IMR-90 (cell line): ENCODE measurements at regions not wholly inside any gene's neighbourhood (a gene's known extent, or its start where the extent isn't known, plus 50 kb on each side); places are given as distances from the start of the nearest gene placed in this dataset.

Source experiments
- ATAC-seq: fragments of 200-7000 bp; cut with Tn5 transposase; 2 replicates; pipeline ENCODE4 v1.9.1; 2020; ENCODE audit warnings: low read depth, mild to moderate bottlenecking, moderate library complexity
- BruUV-seq: library from RNA; stranded (reverse); fragments of 400-500 nt; replicated peaks from 2 replicates; lab custom pipeline; 2021; lab: Mats Ljungman, UMichigan
- CTCF ChIA-PET: fragments of 300-600 bp; formaldehyde crosslinking; extraction: SDS; loops from one replicate; lab custom pipeline; 2021; ENCODE audit warnings: antibody characterized with exemption; lab: Yijun Ruan, JAX
- POLR2A ChIA-PET: fragments of 300-600 bp; sonication (Branson Sonifier 250); formaldehyde crosslinking; loops from one replicate; lab custom pipeline; 2022; ENCODE audit warnings: antibody characterized with exemption; ENCODE audit not compliant: unreplicated experiment; lab: Charles Lee
- DNase-seq: peaks from one replicate; pipeline ENCODE4 v3.0.0; 2013
- H2AFZ ChIP-seq: replicated peaks from 2 replicates; pipeline ENCODE3; 2013; ENCODE audit warnings: low read length, mild to moderate bottlenecking; ENCODE audit not compliant: poor library complexity
- H2AK5ac ChIP-seq: 2 replicates; pipeline ENCODE4 v1.6.1; 2013; ENCODE audit warnings: low read depth, low read length, inconsistent platforms
- H2AK9ac ChIP-seq: replicated peaks from 2 replicates; pipeline ENCODE3; 2013; ENCODE audit warnings: mild to moderate bottlenecking, low read depth, low read length, moderate library complexity; ENCODE audit not compliant: poor library complexity
- H2BK120ac ChIP-seq: 2 replicates; pipeline ENCODE4 v1.6.1; 2013; ENCODE audit warnings: low read depth, low read length, inconsistent platforms
- H2BK15ac ChIP-seq: 3 replicates; pipeline ENCODE4 v1.6.1; 2013; ENCODE audit warnings: low read depth, low read length, inconsistent platforms
- H2BK20ac ChIP-seq: 2 replicates; pipeline ENCODE4 v1.6.1; 2013; ENCODE audit warnings: low read depth, mild to moderate bottlenecking, inconsistent platforms, low read length, moderate library complexity
- H2BK5ac ChIP-seq: 2 replicates; pipeline ENCODE4 v1.6.1; 2013; ENCODE audit warnings: mild to moderate bottlenecking, low read depth, low read length, inconsistent platforms; ENCODE audit not compliant: poor library complexity, severe bottlenecking
- H3K14ac ChIP-seq: replicated peaks from 2 replicates; pipeline ENCODE4 v1.6.1; 2013; ENCODE audit warnings: low read depth, low read length, inconsistent platforms
- H3K18ac ChIP-seq: 2 replicates; pipeline ENCODE4 v1.6.1; 2013; ENCODE audit warnings: low read depth, low read length, control low read depth
- H3K23ac ChIP-seq: 2 replicates; pipeline ENCODE4 v1.6.1; 2013; ENCODE audit warnings: low read depth, low read length, inconsistent platforms
- H3K27ac ChIP-seq: 2 replicates; pipeline ENCODE4 v1.5.1; 2013; ENCODE audit warnings: mild to moderate bottlenecking, control low read depth, low read length; ENCODE audit not compliant: insufficient read depth
- H3K27me3 ChIP-seq: 2 replicates; pipeline ENCODE4 v1.6.1; 2013; ENCODE audit warnings: low read length; ENCODE audit not compliant: control insufficient read depth, insufficient read depth
- H3K36me3 ChIP-seq: 2 replicates; pipeline ENCODE4 v1.6.1; 2013; ENCODE audit warnings: low read length, mixed read lengths; ENCODE audit not compliant: control insufficient read depth, insufficient read depth
- H3K4ac ChIP-seq: 2 replicates; pipeline ENCODE4 v1.6.1; 2013; ENCODE audit warnings: low read depth, low read length, inconsistent platforms
- H3K4me1 ChIP-seq: 2 replicates; pipeline ENCODE4 v1.6.1; 2013; ENCODE audit warnings: low read length, mixed read lengths; ENCODE audit not compliant: control insufficient read depth, insufficient read depth
- H3K4me2 ChIP-seq: 2 replicates; pipeline ENCODE4 v1.6.1; 2013; ENCODE audit warnings: low read depth, mild to moderate bottlenecking, control low read depth, low read length, moderate library complexity
- H3K4me3 ChIP-seq: 2 replicates; pipeline ENCODE4 v1.5.1; 2013; ENCODE audit warnings: low read depth, mild to moderate bottlenecking, control low read depth, low read length, moderate library complexity; ENCODE audit not compliant: insufficient read depth
- H3K56ac ChIP-seq: 2 replicates; pipeline ENCODE4 v1.6.1; 2013; ENCODE audit warnings: low read length, inconsistent platforms; ENCODE audit not compliant: insufficient read depth; ENCODE audit errors: extremely low read depth
- H3K79me1 ChIP-seq, 2 experiments: 2 replicates each; pipeline ENCODE4 v1.6.1; 2013; ENCODE audit warnings: low read length in 2 of 2, inconsistent platforms in 1 of 2, low read depth in 1 of 2
- H3K9ac ChIP-seq: 2 replicates; pipeline ENCODE4 v1.6.1; 2013; ENCODE audit warnings: low read depth, low read length, control low read depth
- H3K9me1 ChIP-seq: 2 replicates; pipeline ENCODE4 v1.6.1; 2013; ENCODE audit warnings: low read length, inconsistent platforms; ENCODE audit not compliant: insufficient read depth
- H3K9me3 ChIP-seq: 2 replicates; pipeline ENCODE4 v1.6.1; 2013; ENCODE audit warnings: low read length; ENCODE audit not compliant: control insufficient read depth, insufficient read depth
- H4K20me1 ChIP-seq: 2 replicates; pipeline ENCODE4 v1.6.1; 2013; ENCODE audit warnings: low read length, inconsistent platforms; ENCODE audit not compliant: insufficient read depth
- H4K5ac ChIP-seq: 2 replicates; pipeline ENCODE4 v1.6.1; 2013; ENCODE audit warnings: mild to moderate bottlenecking, low read depth, low read length, control low read depth
- H4K8ac ChIP-seq, 2 experiments: 2 replicates each; pipeline ENCODE4 v1.6.1; 2013; ENCODE audit warnings: low read depth in 2 of 2, low read length in 2 of 2, control low read depth in 1 of 2, inconsistent platforms in 1 of 2
- H4K91ac ChIP-seq: 2 replicates; pipeline ENCODE4 v1.6.1; 2013; ENCODE audit warnings: low read depth, low read length, inconsistent platforms; ENCODE audit not compliant: insufficient read depth
- BHLHE40 ChIP-seq: fragments of 150-350 bp; IDR thresholded peaks from 2 replicates; pipeline ENCODE4 v1.6.1; 2016; ENCODE audit warnings: mild to moderate bottlenecking, low read depth, low read length
- CEBPB ChIP-seq: IDR thresholded peaks from 2 replicates; pipeline ENCODE4 v1.6.1; 2012; ENCODE audit warnings: low read depth, low read length, improper control_type of control experiment
- CHD1 ChIP-seq: IDR thresholded peaks from 2 replicates; pipeline ENCODE4 v1.6.1; 2012; ENCODE audit warnings: low read depth, low read length, improper control_type of control experiment
- CTCF ChIP-seq: conservative IDR thresholded peaks from 2 replicates; pipeline ENCODE4 v1.5.1; 2012; ENCODE audit warnings: mild to moderate bottlenecking, low read depth, low read length, improper control_type of control experiment
- ELK1 ChIP-seq: fragments of 150-350 bp; IDR thresholded peaks from 2 replicates; pipeline ENCODE4 v1.6.1; 2016; ENCODE audit warnings: low read depth, mild to moderate bottlenecking, low read length, moderate library complexity, borderline replicate concordance
- FOS ChIP-seq: fragments of 150-350 bp; IDR thresholded peaks from 2 replicates; pipeline ENCODE4 v1.6.1; 2016; ENCODE audit warnings: low read depth, low read length
- MAFK ChIP-seq: IDR thresholded peaks from 2 replicates; pipeline ENCODE4 v1.6.1; 2012; ENCODE audit warnings: low read depth, low read length, improper control_type of control experiment
- MAZ ChIP-seq: IDR thresholded peaks from 2 replicates; pipeline ENCODE4 v1.6.1; 2012; ENCODE audit warnings: low read depth, mild to moderate bottlenecking, low read length, improper control_type of control experiment, moderate library complexity, borderline replicate concordance
- MXI1 ChIP-seq: IDR thresholded peaks from 2 replicates; pipeline ENCODE4 v1.6.1; 2012; ENCODE audit warnings: low read depth, mild to moderate bottlenecking, low read length, moderate library complexity, borderline replicate concordance
- NFE2L2 ChIP-seq: fragments of 150-350 bp; IDR thresholded peaks from 2 replicates; pipeline ENCODE4 v1.6.1; 2016; ENCODE audit warnings: low read depth, mild to moderate bottlenecking, low read length
- POLR2A ChIP-seq: IDR thresholded peaks from 2 replicates; pipeline ENCODE4 v1.6.1; 2012; ENCODE audit warnings: mild to moderate bottlenecking, low read depth, low read length
- RAD21 ChIP-seq: IDR thresholded peaks from 2 replicates; pipeline ENCODE4 v1.6.1; 2012; ENCODE audit warnings: low read length, improper control_type of control experiment
- RCOR1 ChIP-seq: IDR thresholded peaks from 2 replicates; pipeline ENCODE4 v1.6.1; 2012; ENCODE audit warnings: mild to moderate bottlenecking, low read length, improper control_type of control experiment; ENCODE audit not compliant: insufficient replicate concordance
- RFX5 ChIP-seq: IDR thresholded peaks from 2 replicates; pipeline ENCODE4 v1.8.0; 2012; ENCODE audit warnings: low read depth, mild to moderate bottlenecking, low read length, moderate library complexity
- SMC3 ChIP-seq: fragments of 150-350 bp; IDR thresholded peaks from 2 replicates; pipeline ENCODE4 v1.6.1; 2016; ENCODE audit warnings: low read depth, mild to moderate bottlenecking, antibody characterized with exemption, low read length, moderate library complexity
- USF2 ChIP-seq: fragments of 150-350 bp; IDR thresholded peaks from 2 replicates; pipeline ENCODE4 v1.6.1; 2017; ENCODE audit warnings: mild to moderate bottlenecking, antibody characterized with exemption, low read length, low read depth
- WGBS, 2 experiments: methylation state at CpG; one replicate each; pipeline versions ENCODE4 v1.1.5 to v1.1.7; 2013; ENCODE audit warnings: missing lambda C conversion rate in 2 of 2; ENCODE audit not compliant: insufficient read length in 1 of 2; ENCODE audit errors: extremely low coverage in 2 of 2; 5-methylcytosine and 5-hydroxymethylcytosine counted together
- dilution Hi-C: fragments of 300-500 bp; cut with HindIII; formaldehyde crosslinking; loops from one replicate; pipeline ENCODE4 v1.14.3; 2018; ENCODE audit warnings: low sequenced_read_pairs; ENCODE audit not compliant: unreplicated experiment
- in situ Hi-C: fragments of 300-500 bp; cut with MboI; formaldehyde crosslinking; loops from 3 replicates; pipeline ENCODE4 v1.14.3; 2019; ENCODE audit warnings: low sequenced_read_pairs, inconsistent platforms, mixed read lengths
- intact Hi-C: fragments of 100-400 bp; cut with micrococcal nuclease; formaldehyde crosslinking; loops from 2 replicates; pipeline ENCODE4 v1.10.0; 2022

DNA sequence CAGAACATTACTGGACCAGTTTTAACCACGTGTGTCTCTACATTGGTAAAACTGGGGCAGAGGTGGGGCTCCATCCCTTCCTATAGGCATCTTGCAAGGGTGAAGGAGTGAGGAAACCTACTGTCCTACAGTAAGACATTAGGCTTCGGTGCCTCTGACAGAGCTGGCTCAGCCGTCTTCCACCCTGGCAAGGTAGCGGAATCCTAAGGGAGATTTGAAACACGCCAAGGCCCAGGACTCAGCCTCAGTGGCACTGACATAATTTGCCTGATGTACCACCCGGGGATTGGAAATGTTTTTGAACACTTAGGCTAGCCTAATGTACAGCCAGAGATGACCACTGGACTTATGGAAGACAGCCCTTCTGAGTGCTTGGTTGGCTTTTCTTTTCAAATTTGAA is 329.7 kb upstream of the IRX1 start:
- no CpG with 5 or more reads among the region's 6 CpGs for WGBS, 2 experiments
- H2BK120ac ChIP-seq = no peak overlapping the region
- no peak overlapping the region for H3K56ac ChIP-seq
- no peak overlapping the region for H2AK9ac ChIP-seq
- H3K27me3 ChIP-seq = no peaks in the 10 kb centered on the region
- TF ChIP-seq FOS (no peak), RFX5 (no peak), ELK1 (no peak), NFE2L2 (no peak), USF2 (no peak), POLR2A (no peak), CHD1 (no peak), SMC3 (no peak), RCOR1 (no peak), MAFK (no peak), BHLHE40 (no peak), MXI1 (no peak), RAD21 (no peak), CTCF (no peak), MAZ (no peak), CEBPB (no peak)
- no peaks in the 10 kb centered on the region for H3K36me3 ChIP-seq
- ATAC-seq (no peak), DNase-seq (no peak)
- H2BK15ac ChIP-seq = no peak overlapping the region
- H2AK5ac ChIP-seq = no peak overlapping the region
- H3K14ac ChIP-seq = no peak overlapping the region
- no peak overlapping the region for H3K4me2 ChIP-seq
- H3K9ac ChIP-seq = no peak overlapping the region
- H2BK20ac ChIP-seq = no peak overlapping the region
- dilution Hi-C loops (no loop called here), intact Hi-C loops (no loop called here), in situ Hi-C loops (no loop called here)
- no peak overlapping the region for H4K91ac ChIP-seq
- H3K4ac ChIP-seq = no peak overlapping the region
- no peak overlapping the region for H4K8ac ChIP-seq
- H3K4me3 ChIP-seq = no peak overlapping the region
- ChIA-PET CTCF (no interaction called here), POLR2A (no interaction called here)
- H2AFZ ChIP-seq = no peak overlapping the region
- H4K5ac ChIP-seq = no peak overlapping the region
- H3K79me1 ChIP-seq = no peaks in the 10 kb centered on the region
- H3K27ac ChIP-seq = no peak overlapping the region
- H3K9me1 ChIP-seq = no peaks in the 10 kb centered on the region
- H2BK5ac ChIP-seq = no peak overlapping the region
- no peaks in the 10 kb centered on the region for H4K20me1 ChIP-seq
- peaks cover 45% of the 10 kb centered on the region for H3K9me3 ChIP-seq
- no peaks in the 10 kb centered on the region for H3K4me1 ChIP-seq
- no peak overlapping the region for H3K23ac ChIP-seq
- H3K18ac ChIP-seq = no peak overlapping the region
- no TSS peak for BruUV-seq
